HUDEP-2 (cell line): ENCODE measurements at regions not wholly inside any gene's neighbourhood (a gene's known extent, or its start where the extent isn't known, plus 50 kb on each side); places are given as distances from the start of the nearest gene placed in this dataset.
"Not testable (repeated sequence)": the region's sequence is repeated elsewhere in the genome, so short reads cannot be mapped to it uniquely, and the experiment has no call there.

ENCODE experiments used
- DNase-seq, 76 experiments: peaks; one replicate each; lab custom pipeline; 2025; ENCODE audit not compliant: unreplicated experiment in 76 of 76; lab: John Stamatoyannopoulos, UW

DNA sequence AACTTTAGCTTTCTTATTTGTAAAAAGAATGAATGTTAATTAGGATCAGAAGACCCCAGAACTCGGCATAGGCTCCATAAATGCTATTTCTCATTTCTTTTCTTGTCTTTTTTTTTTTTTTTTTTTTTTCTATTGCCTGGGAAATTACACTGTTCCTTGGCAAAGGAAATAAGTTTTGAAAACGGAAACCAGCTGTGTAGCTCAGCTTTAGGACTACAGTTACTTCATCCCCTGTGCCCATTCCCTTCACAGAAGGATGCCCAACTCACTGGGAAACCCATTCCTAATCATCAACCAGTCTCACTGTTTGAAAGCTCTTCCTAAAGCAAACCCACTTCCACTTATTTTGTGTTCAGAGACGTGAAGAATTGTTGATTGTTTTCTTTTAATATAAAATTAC lies 254.0 kb upstream of the IL12A start:
- DNase-seq, result no peak

DNA sequence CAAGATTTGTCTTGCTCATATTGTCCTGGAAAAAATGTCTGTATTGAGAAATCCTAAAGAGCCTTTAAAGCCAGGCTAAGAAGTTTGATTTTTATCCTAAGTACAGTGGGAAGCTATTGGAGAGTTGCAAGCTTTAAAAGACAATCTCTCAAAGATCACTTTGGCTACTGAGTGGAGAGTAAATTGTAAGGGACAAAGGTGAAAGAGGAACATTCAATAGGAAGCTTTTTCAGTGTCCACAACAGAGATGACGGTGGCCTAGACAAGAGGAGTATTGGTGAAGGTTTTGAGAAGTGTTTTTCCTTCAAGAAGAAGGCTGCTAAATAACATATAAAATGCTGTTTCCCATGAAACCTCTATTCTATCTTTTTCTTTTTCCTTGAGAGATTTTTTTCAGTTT lies 249.5 kb upstream of the IL12A start:
- DNase-seq, result no peak

DNA sequence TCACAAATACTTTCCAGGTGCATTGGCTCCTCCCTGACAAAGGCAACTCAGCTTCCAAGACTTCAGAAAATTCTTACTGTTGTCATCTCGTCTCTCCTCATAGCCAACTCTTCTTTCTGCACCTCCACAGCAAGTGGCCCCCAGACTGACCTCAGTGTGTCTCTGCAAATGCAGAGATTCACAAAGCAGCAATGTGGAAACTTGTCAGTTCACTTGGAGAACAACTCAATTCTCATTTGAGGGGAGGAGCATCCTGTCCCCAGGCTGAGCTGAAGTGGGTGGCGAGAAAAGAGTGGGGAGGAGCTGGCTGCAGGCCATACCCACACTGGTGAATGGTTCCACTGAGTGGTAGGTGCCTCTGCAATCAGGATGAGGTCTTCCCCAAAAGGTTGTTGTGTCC lies 248.7 kb upstream of the IL12A start:
- no peak for DNase-seq

DNA sequence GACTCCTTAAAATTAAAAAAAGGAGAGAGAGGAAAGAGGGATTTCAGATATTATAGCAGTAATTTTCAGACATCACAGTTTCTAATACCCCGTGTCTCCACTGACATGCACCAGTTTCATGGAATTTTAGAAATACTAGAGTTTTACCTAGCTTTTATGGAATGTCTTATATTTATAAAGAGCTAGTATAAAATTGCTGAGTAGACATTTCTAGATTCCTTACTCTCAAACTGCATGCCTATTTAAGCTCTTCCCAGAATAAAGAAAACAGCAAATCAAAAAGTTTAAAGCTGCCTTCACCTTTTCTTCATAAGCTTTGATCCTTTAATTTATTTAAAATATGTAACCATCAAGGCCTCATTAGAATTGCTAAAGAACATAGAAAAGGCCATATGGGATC lies 247.4 kb upstream of the IL12A start:
- DNase-seq, result no peak

DNA sequence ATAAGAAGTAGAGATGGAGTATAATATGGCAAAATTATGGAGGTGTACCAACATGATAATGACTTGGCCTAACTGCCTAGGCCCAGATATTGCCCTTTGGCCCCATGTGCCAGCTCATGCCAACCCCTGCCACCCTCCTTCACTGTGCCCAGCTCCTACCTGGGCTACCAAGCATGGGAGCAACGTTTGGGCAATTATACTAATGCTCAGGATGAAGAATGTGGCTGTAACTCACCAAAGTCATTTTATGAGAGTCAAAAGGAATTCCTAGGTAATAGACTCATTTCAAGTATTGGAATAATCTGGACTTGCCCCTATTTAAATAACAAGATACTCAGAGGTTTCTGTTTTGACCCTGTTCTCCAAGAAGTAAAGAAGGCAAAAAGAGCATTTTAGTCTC lies 240.2 kb upstream of the IL12A start:
- no peak for DNase-seq

DNA sequence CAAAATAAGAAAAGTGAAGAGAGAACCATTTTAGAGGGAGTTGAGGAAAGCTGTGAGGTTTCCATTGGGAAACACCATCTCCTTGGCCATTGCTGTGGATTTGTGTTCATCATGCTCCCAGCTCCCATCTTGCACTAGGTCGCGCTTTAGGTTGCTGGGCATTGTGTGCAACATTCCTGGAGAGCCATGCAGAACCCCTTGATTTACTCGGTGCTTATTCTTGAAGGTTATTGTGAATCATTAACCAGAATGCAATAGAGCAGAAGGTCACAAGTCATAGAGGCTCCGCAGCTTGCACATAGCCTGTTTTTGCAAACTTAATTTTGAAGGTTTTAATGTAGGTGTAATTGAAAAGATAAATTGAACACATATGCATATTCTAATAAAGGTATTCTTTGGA lies 239.2 kb upstream of the IL12A start:
- no peak for DNase-seq

DNA sequence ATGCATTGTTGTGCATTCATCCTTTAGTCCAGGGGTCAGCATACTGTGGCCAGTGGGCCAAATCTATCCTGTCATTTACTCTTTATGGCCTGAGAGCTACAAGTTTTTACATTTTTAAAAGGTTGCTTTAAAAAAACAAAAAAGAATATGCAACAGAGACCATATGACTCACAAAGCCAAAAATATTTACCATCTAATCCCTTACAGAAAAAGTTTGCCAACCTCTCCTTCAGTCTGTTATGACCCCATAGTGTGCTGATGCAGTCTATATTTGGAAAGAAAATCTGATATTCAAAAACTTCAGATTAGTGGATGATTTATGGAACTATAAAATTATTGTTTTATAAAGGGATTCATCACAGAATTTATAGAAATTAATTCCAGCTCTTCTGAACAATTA lies 237.5 kb upstream of the IL12A start:
- no peak for DNase-seq

DNA sequence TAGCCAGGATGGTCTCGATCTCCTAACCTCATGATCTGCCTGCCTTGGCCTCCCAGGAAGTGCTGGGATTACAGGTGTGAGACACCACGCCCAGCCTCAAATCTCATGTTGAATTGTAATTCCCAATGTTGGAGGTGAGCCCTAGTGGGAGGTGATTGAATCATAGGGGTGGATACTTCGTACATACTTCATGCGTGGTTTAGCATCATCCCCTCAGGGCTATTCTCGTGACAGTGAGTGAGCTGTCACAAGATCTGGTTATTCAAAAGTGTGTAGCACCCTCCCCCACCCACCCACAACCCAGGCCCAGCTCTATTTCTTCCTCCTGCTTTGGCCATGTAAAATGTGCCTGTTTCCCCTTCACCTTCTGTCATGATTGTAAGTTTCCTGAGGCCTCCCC lies 236.9 kb upstream of the IL12A start:
- DNase-seq, result no peak

DNA sequence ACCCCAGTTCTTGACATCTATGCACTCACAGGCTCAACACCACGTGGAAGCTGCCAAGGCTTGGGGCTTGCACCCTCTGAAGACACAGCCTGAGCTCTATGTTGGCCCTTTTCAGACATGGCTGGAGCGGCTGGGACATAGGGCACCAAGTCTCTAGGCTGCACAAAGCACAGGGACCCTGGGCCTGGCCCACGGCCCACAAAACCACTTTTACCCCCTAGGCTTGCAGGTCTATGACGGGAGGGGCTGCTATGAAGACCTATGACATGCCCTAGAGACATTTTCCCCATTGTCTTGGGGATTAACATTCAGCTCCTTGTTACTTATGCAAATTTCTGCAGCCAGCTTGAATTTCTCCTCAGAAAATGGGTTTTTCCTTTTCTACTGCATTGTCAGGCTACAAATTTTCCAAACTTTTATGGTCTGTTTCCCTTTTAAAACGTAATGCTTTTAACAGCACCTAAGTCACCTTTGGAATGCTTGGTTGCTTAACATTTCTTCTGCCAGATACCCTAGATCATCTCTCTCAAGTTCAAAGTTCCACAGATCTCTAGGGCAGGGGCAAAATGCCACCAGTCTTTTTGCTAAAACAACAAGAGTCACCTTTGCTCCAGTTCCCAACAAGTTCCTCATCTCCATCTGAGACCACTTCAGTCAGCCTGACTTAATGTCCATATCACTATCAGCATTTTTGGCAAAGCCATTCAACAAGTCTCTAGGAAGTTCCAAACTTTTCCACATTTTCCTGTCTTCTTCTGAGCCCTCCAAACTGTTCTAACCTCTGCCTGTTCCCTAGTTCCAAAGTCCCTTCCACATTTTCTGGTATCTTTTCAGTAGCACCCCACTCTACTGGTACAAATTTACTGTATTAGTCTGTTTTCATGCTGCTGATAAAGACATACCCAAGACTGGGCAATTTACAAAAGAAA lies 232.1 kb upstream of the IL12A start:
- not testable (repeated sequence) for DNase-seq

DNA sequence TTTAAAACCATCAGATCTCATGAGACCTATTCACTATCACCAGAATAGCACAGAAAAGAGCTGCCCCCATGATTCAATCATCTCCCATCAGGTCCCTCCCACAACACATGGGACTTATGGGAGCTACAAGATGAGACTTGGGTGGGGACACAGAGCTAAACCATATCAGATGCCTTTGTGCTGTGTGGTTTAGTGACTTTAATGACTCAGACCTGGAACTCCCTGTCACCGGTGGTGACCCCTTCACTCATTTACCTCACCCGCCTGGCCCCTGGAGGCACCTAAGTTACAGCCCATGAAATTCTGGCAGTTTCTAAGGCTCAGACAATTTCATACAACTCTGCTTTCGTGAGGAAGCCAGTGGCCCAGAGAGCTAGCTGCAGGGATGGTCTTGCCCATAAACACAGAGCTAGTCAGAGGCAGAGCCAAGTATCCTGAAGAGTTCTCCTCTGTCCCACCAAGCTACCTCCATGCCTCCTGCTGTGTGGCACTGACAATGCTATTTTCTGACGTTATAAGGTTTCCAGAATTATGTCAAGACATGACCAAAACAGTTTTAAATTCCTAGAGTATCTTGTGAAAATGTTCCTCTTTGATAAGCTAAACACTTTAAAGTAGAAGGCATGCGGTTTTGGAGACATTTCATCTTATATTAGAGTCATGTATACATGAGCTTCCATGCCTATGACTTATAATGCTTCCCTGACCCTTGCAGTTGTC lies 231.1 kb upstream of the IL12A start:
- no peak for DNase-seq

DNA sequence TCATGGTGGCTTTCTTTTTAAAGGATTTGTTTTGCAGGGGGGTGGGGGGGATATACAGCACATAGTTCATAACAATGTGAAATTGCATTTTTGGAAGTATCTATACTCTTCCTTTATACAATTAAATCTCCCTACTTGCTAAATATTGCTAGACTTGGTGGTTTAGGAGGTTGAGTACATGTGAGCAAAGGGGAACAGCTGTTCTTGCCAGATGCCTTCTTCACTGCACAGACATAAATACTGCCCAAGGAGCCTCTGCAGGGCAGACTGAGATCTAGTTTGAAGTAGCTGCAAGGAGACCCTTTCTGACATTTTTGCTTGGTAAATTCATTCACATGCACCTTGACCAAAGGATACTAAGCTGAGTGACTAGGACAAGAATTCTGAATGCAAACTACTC lies 228.6 kb upstream of the IL12A start:
- no peak for DNase-seq

DNA sequence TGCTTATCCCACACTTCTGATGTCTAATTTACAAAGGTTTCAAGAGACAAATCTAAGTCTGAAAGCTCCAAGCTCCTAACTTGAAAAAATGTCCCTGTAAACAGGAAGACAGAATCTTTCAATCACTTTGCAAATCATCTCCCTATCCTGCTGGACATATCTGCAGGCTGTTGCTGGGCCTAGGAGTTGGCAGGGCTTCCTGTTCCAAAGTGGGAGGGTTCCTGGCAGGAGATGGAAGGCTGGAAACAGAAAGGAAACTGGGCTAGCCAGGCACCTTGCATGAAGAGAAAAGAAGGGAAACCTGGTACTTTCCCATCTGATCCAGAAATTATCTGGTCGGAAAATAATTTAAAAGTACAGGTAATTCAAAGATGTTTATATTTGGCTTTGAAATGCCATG lies 227.3 kb upstream of the IL12A start:
- DNase-seq, result no peak

DNA sequence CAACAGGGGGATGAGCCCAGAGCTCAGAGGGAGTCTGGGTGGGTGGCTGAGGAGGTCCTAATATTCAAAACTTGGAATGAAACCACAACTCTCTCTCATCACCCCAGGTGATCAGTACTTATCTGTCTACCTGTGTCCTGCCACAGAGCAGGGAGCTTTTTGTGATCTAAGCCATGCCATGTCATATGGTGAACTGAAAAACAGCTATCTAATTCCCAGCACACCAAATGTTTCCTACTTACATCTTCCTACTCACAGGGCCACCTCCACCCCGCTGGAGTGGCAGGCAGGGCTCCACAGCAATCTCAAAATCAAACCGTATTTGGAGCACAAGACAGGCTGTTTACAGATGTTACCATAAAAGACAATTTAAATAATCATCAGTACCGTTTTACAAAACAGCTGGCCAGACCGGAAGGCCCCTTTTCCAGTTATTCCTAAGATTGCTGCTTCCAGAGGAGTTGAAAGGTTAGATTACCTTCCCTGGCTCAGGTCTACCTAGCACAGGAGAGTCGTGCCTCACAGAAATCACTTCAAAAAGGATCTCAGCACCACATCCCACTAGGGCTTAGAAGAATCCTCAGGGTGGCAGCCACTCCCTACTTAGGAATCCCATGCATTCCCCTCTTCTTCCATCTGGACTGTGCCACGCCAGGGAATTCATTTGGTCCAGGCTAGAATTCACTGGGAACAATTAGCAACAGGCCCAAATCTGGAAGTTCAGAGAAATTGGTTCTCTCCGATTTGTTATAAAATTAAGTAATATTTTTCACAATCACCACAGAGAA lies 226.6 kb upstream of the IL12A start:
- DNase-seq, result no peak

DNA sequence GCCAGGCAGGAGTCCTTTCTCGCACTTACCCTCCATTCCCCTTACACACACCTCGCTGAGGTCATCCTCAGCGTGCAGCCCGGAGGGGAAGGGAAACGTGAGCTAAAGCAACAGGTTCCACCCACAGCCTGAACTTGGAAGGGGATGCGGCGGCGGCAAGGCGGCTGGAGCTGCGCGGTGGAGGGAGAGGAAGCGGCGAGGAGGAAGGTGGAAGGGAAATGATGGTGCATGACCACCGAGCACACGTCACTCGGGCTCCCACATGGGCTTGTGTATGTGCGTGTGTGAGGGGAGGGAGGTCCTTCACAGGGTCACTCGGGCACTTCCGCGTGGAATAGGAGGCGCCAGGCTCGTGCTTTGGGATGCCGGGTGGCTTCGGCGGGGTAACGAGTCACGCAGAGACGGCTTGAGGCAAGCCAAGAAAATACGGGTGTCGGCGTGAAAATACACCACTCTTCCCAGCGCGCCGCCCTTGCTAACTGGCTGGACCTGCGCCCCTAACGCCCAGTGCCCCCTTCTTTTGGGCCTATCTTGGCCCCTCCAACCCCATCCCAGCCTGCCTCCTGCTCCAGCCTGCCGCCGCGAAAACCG lies 225.5 kb upstream of the IL12A start:
- DNase-seq, result no peak

DNA sequence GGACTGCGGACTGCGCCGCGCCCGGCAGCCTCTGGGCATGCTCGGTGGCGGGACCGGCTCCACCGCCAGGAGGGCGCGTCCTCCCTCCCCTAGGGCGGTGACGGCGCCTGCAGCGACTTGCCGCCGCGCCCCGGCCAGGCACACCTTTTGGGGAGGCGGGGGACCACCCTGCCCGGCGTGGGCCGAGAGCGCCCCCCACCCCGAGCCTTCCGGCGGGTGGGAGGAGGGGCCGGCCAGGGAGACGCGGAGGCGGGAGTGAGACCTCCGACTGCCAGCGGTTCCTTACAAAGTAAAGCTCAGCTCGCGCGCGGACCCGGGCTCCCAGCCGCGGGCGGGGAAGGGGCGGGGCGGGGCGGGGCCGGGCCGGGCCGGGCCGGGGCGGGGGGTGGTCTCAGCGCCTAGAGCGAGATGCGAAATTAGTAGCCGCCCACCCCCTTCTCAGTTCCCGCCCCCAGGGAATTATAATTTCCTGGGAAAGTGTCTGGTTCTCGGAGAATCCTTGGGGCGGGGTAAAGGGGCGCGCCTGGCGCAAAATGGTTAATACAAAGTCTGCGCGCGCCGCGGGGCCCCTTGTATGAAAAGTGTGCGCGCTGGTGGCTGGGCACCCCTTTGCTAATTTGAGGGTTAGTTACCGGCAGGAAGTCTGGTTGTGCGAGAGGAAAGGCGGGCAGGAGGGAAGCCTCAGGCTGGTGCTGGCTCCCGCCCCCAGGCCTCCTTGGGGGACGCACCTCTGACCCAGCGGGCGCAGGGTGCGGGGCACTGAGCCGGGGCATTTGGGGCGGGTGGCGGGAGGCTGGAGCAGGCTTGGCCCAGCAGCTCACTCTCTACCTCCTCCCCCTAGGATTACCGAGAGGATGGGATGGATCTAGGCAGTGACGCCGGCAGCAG lies 224.8 kb upstream of the IL12A start:
- peak in 5 of 76 experiments; percentile 1 to 9 (median 5) for DNase-seq

DNA sequence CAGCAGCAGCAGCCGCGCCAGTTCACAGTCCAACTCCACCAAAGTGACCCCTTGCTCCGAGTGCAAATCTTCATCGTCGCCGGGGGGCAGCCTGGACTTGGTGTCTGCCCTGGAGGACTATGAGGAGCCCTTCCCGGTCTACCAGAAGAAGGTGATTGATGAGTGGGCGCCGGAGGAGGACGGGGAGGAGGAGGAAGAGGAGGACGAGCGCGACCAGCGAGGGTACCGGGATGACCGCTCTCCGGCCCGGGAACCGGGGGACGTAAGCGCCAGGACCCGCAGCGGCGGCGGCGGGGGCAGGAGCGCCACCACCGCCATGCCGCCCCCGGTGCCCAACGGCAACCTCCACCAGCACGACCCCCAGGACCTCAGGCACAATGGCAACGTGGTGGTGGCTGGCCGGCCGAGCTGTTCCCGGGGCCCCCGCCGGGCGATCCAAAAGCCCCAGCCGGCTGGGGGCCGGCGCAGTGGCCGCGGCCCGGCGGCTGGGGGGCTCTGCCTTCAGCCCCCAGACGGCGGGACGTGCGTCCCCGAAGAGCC lies 224.1 kb upstream of the IL12A start:
- no peak for DNase-seq

DNA sequence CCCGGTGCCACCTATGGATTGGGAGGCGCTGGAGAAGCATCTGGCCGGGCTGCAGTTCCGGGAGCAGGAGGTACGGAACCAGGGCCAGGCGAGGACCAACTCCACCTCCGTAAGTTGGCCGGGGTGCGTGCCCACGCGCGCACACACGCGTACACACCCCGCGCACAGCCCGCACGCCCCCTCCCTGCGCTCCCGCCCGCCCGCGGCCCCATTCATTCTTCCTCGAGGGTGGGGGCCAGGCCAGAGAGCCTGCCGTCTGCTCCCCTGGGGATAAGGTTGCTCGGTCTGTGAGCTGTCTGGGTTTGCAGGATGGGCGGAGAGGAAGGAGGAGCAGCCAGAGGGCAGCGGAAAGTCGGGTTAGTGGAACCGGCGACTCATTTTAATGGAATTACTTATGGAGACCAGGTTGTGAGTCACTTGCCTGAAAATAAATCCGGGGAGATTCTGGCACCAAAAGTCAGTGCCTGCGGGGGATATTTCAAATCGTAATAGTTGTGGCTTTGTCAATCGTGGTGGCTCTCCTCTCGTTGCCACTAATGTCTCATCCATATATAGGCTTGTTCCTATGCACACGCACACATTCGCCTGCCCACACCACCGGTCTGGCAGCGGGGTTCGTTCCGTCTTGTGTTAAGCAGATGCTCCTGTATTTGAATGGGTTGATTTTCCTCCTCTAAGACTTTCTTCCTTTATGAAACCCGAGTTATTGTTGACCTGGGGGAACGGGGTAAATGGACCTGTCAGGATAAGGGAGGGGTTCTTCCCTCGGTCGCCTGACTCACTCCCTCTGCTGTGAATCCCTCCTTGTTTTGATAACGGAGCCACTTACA lies 223.4 kb upstream of the IL12A start:
- DNase-seq, result no peak

DNA sequence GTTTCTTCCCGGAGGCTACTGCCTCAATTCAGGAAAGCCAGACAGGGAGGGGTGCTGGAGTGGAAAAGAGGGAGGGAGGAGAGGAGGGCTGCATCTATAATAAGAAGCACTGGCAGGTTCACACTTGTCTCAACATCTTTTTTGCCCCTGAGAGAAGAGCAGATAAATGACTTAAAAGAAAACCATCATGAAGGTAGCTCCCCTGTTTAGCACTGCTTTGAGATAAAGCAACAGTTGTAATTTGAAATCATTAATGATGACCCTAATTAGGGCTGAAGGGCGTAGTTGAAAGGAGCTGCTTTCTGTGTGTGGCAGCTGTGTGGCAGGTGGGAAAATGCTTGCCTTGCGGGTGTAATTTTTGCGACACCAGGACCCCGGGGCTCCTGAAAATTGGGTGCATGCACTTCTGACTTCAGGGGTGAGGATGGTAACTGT lies 222.8 kb upstream of the IL12A start:
- no peak for DNase-seq
